SK-N-SH (cell line): ENCODE measurements at regions not wholly inside any gene's neighbourhood (a gene's known extent, or its start where the extent isn't known, plus 50 kb on each side); places are given as distances from the start of the nearest gene placed in this dataset.

Experiments
- CTCF ChIA-PET: fragments of 300-600, 350-600 bp; formaldehyde crosslinking; extraction: SDS; loops from one replicate; lab custom pipeline; 2021; lab: Yijun Ruan, JAX
- POLR2A ChIA-PET: fragments of 350-600 bp; sonication (Branson Sonifier 250); formaldehyde crosslinking; extraction: SDS; loops from one replicate; lab custom pipeline; 2020; ENCODE audit warnings: antibody characterized with exemption, inconsistent platforms; lab: Yijun Ruan, JAX
- DNase-seq: peaks from one replicate; pipeline ENCODE4 v3.0.0; 2012
- H2AFZ ChIP-seq: fragments of 200-600 bp; sonication (generic); 2 replicates; pipeline ENCODE4 v1.8.1; 2016; ENCODE audit warnings: antibody characterized with exemption, mild to moderate bottlenecking, low read depth
- H3F3A ChIP-seq: fragments of 200-600 bp; sonication (generic); replicated peaks from 2 replicates; pipeline ENCODE3; 2016; ENCODE audit warnings: antibody characterized with exemption, mild to moderate bottlenecking; ENCODE audit not compliant: insufficient read depth
- H3K27ac ChIP-seq, 2 experiments: fragments of 200-500 bp in 1 of 2; fragments of 200-600 bp in 1 of 2; sonication (Bioruptor generic) in 1 of 2; sonication (generic), shearing (Covaris generic) in 1 of 2; 2 replicates each; pipeline versions ENCODE4 v1.5.1 to v1.6.1; 2014 to 2016; ENCODE audit warnings: low read depth in 2 of 2, inconsistent platforms in 1 of 2, low read length in 1 of 2, mild to moderate bottlenecking in 1 of 2, mixed read lengths in 1 of 2
- H3K27me3 ChIP-seq: fragments of 200-600 bp; sonication (generic), shearing (Covaris generic); 2 replicates; pipeline ENCODE4 v1.6.1; 2016; ENCODE audit warnings: mixed run types; ENCODE audit not compliant: insufficient read depth
- H3K36me3 ChIP-seq, 2 experiments: fragments of 200-500 bp in 1 of 2; fragments of 200-600 bp in 1 of 2; sonication (Bioruptor generic) in 1 of 2; sonication (generic) in 1 of 2; replicated peaks in 1 of 2; 2 replicates each; pipeline versions ENCODE3 to v1.5.1; 2014 to 2016; ENCODE audit warnings: low read length in 1 of 2, mild to moderate bottlenecking in 1 of 2; ENCODE audit not compliant: insufficient read depth in 2 of 2, control insufficient read depth in 1 of 2
- H3K4me1 ChIP-seq, 2 experiments: fragments of 200-500 bp in 1 of 2; fragments of 200-600 bp in 1 of 2; sonication (Bioruptor generic) in 1 of 2; sonication (generic), shearing (Covaris generic) in 1 of 2; 2 replicates each; pipeline versions ENCODE4 v1.5.1 to v1.6.1; 2014 to 2016; ENCODE audit warnings: low read depth in 1 of 2, low read length in 1 of 2, mixed run types in 1 of 2; ENCODE audit not compliant: insufficient read depth in 2 of 2, control insufficient read depth in 1 of 2
- H3K4me2 ChIP-seq: fragments of 200-600 bp; sonication (generic), shearing (Covaris generic); 2 replicates; pipeline ENCODE4 v1.6.1; 2017; ENCODE audit warnings: mixed run types
- H3K4me3 ChIP-seq, 2 experiments: fragments of 200-500 bp in 1 of 2; fragments of 200-600 bp in 1 of 2; sonication (Bioruptor generic) in 1 of 2; sonication (generic), shearing (Covaris generic) in 1 of 2; 2 replicates each; pipeline versions ENCODE4 v1.5.1 to v1.8.1; 2014 to 2016; ENCODE audit warnings: low read depth in 2 of 2, inconsistent platforms in 1 of 2, low read length in 1 of 2, mild to moderate bottlenecking in 1 of 2, mixed read lengths in 1 of 2, moderate library complexity in 1 of 2
- H3K79me2 ChIP-seq: fragments of 200-600 bp; sonication (generic); 2 replicates; pipeline ENCODE4 v1.8.1; 2017; ENCODE audit warnings: mild to moderate bottlenecking; ENCODE audit not compliant: insufficient read depth
- H3K9ac ChIP-seq: fragments of 200-600 bp; sonication (generic); 2 replicates; pipeline ENCODE4 v1.6.1; 2017; ENCODE audit warnings: mixed run types
- H3K9me2 ChIP-seq: fragments of 200-600 bp; sonication (generic); 2 replicates; pipeline ENCODE4 v1.6.1; 2017; ENCODE audit warnings: mixed run types
- H3K9me3 ChIP-seq: fragments of 200-600 bp; sonication (generic); 2 replicates; pipeline ENCODE4 v1.6.1; 2017; ENCODE audit warnings: mixed run types, mild to moderate bottlenecking, moderate library complexity
- H4K20me1 ChIP-seq: fragments of 200-600 bp; sonication (generic); 2 replicates; pipeline ENCODE4 v1.6.1; 2017; ENCODE audit warnings: mild to moderate bottlenecking, mixed run types; ENCODE audit not compliant: insufficient read depth
- CHD2 ChIP-seq: fragments of 150-350 bp; IDR thresholded peaks from 2 replicates; pipeline ENCODE4 v1.6.1; 2018; ENCODE audit warnings: low read length; ENCODE audit not compliant: partially characterized antibody
- ELF1 ChIP-seq: IDR thresholded peaks from 2 replicates; pipeline ENCODE4 v1.4.0; 2012
- EP300 ChIP-seq, 2 experiments: IDR thresholded peaks; 2 replicates each; pipeline versions ENCODE4 v1.4.0 to v1.6.1; 2012; ENCODE audit warnings: borderline replicate concordance in 1 of 2, low read depth in 1 of 2, low read length in 1 of 2
- FOXJ3 ChIP-seq: sonication (generic); formaldehyde crosslinking; IDR thresholded peaks from 2 replicates; pipeline ENCODE4 v1.5.1; 2020; ENCODE audit warnings: mild to moderate bottlenecking, missing genetic modification reagents
- FOXM1 ChIP-seq: IDR thresholded peaks from 2 replicates; pipeline ENCODE4 v1.4.0; 2012; ENCODE audit warnings: low read depth, mild to moderate bottlenecking
- GABPA ChIP-seq: IDR thresholded peaks from 2 replicates; pipeline ENCODE4 v1.4.0; 2012; ENCODE audit warnings: low read depth, mild to moderate bottlenecking
- GATA2 ChIP-seq: sonication (generic); formaldehyde crosslinking; IDR thresholded peaks from 2 replicates; pipeline ENCODE4 v1.5.0; 2020; ENCODE audit warnings: mild to moderate bottlenecking, missing genetic modification reagents
- IRF3 ChIP-seq: fragments of 150-350 bp; IDR thresholded peaks from 2 replicates; pipeline ENCODE4 v1.6.1; 2016; ENCODE audit warnings: mild to moderate bottlenecking, low read depth, low read length
- JUND ChIP-seq: IDR thresholded peaks from 2 replicates; pipeline ENCODE4 v1.4.0; 2012
- MEF2A ChIP-seq: IDR thresholded peaks from 2 replicates; pipeline ENCODE4 v1.4.0; 2012; ENCODE audit warnings: low read depth, borderline replicate concordance
- MXI1 ChIP-seq: IDR thresholded peaks from 2 replicates; pipeline ENCODE4 v1.6.1; 2012; ENCODE audit warnings: mild to moderate bottlenecking, low read depth, low read length, improper control_type of control experiment
- NFIC ChIP-seq: IDR thresholded peaks from 2 replicates; pipeline ENCODE4 v1.4.0; 2012; ENCODE audit warnings: borderline replicate concordance
- PBX3 ChIP-seq: IDR thresholded peaks from 2 replicates; pipeline ENCODE4; 2012
- POLR2AphosphoS5 ChIP-seq: IDR thresholded peaks from 2 replicates; pipeline ENCODE4 v1.6.1; 2012; ENCODE audit warnings: low read depth, low read length
- RAD21 ChIP-seq: IDR thresholded peaks from 2 replicates; pipeline ENCODE4 v1.6.1; 2012; ENCODE audit warnings: mild to moderate bottlenecking, low read length
- RFX5 ChIP-seq: IDR thresholded peaks from 2 replicates; pipeline ENCODE4 v1.6.1; 2012; ENCODE audit warnings: mild to moderate bottlenecking, improper control_type of control experiment, low read length
- RXRA ChIP-seq: IDR thresholded peaks from 2 replicates; pipeline ENCODE4 v1.4.0; 2012; ENCODE audit warnings: low read depth, mild to moderate bottlenecking, borderline replicate concordance
- SIN3A ChIP-seq: IDR thresholded peaks from 2 replicates; pipeline ENCODE4 v1.6.1; 2012; ENCODE audit warnings: low read depth, mild to moderate bottlenecking, low read length, moderate library complexity, borderline replicate concordance
- TAF1 ChIP-seq: IDR thresholded peaks from 2 replicates; pipeline ENCODE4 v1.6.1; 2012; ENCODE audit warnings: low read depth, mild to moderate bottlenecking, low read length, moderate library complexity, borderline replicate concordance
- USF2 ChIP-seq: fragments of 150-350 bp; IDR thresholded peaks from 2 replicates; pipeline ENCODE4 v1.6.1; 2017; ENCODE audit warnings: antibody characterized with exemption, low read length, low read depth, borderline replicate concordance
- YY1 ChIP-seq: IDR thresholded peaks from 2 replicates; pipeline ENCODE4 v1.4.0; 2012; ENCODE audit warnings: low read depth, mild to moderate bottlenecking
- WGBS: methylation state at CpG from one replicate; pipeline ENCODE4 v1.1.6; 2017; ENCODE audit warnings: low lambda C conversion rate; 5-methylcytosine and 5-hydroxymethylcytosine counted together

- no peaks in the 10 kb centered on the region for H3K9me3 ChIP-seq
- no peak overlapping the region for H2AFZ ChIP-seq
- H3F3A ChIP-seq = no peaks in the 10 kb centered on the region
- 83% methylated on average over 18 of the region's 33 CpGs for WGBS
- peaks cover 0 to 9% of the 10 kb centered on the region in 2 experiments; a peak in 1 of 4 replicates for H3K4me1 ChIP-seq
- no peak overlapping the region for H3K4me3 ChIP-seq
- no peaks in the 10 kb centered on the region for H4K20me1 ChIP-seq
- ChIA-PET POLR2A (interaction anchor here (0.6 kb wide), 2 partner anchors 20 to 190 kb away, joined by 3 to 4 read pairs; no protein-coding TSS in a partner anchor), CTCF (interaction anchor here (0.8 to 6.9 kb wide), 4 partner anchors 10 to 117 kb away, joined by 3 to 63 read pairs (median 5); no protein-coding TSS in a partner anchor)
- no peak overlapping the region for H3K27ac ChIP-seq
- H3K9me2 ChIP-seq = no peaks in the 10 kb centered on the region
- H3K27me3 ChIP-seq = no peaks in the 10 kb centered on the region
- no peaks in the 10 kb centered on the region for H3K36me3 ChIP-seq
- DNase-seq = no peak
- TF ChIP-seq RAD21 (no peak), EP300 (IDR thresholded peaks at IDR 0.05; ENCODE audit: borderline replicate concordance in 1 of 2, low read depth in 1 of 2, low read length in 1 of 2) (no peak), JUND (no peak), GATA2 (CRISPR knock-in tag) (no peak), USF2 (no peak), ELF1 (no peak), GABPA (no peak), CHD2 (no peak), IRF3 (no peak), FOXM1 (no peak), PBX3 (no peak)
- TF ChIP-seq, all 33 proteins: peak for 0
- H3K9ac ChIP-seq = no peak overlapping the region
- H3K4me2 ChIP-seq = no peak overlapping the region
- no peaks in the 10 kb centered on the region for H3K79me2 ChIP-seq
Observed at GRCh38 chr9:136603901-136604814, 58.3 kb upstream of the NOTCH1 start.

- Histone ChIP-seq H3K27ac (no peak overlapping the region), H3K4me1 (peaks cover 0 to 9% of the 10 kb centered on the region in 2 experiments; a peak in 1 of 4 replicates), H4K20me1 (no peaks in the 10 kb centered on the region), H3K9ac (no peak overlapping the region), H3K4me2 (no peak overlapping the region), H3K9me3 (no peaks in the 10 kb centered on the region), H3K9me2 (no peaks in the 10 kb centered on the region), H3F3A (no peaks in the 10 kb centered on the region), H3K79me2 (no peaks in the 10 kb centered on the region), H3K36me3 (no peaks in the 10 kb centered on the region), H3K4me3 (no peak overlapping the region), H2AFZ (no peak overlapping the region), H3K27me3 (no peaks in the 10 kb centered on the region)
- no peak for TF ChIP-seq NFIC
- no peak for TF ChIP-seq TAF1
- TF ChIP-seq JUND = no peak
- no peak for TF ChIP-seq GABPA
- TF ChIP-seq YY1 = no peak
- no peak for TF ChIP-seq EP300 (IDR thresholded peaks at IDR 0.05; ENCODE audit: borderline replicate concordance in 1 of 2, low read depth in 1 of 2, low read length in 1 of 2)
- TF ChIP-seq RAD21 = no peak
- no peak for TF ChIP-seq ELF1
- TF ChIP-seq POLR2AphosphoS5 = no peak
- no peak for TF ChIP-seq RFX5
- no peak for TF ChIP-seq RXRA
- no peak for TF ChIP-seq FOXJ3
- no peak for TF ChIP-seq SIN3A
- no peak for TF ChIP-seq FOXM1
- no peak for TF ChIP-seq MXI1
- no peak for TF ChIP-seq MEF2A
- WGBS = 82% methylated on average over 9 of the region's 12 CpGs
- DNase-seq = no peak
- POLR2A ChIA-PET = no interaction called here
- CTCF ChIA-PET = interaction anchor here (1.4 kb wide), 1 partner anchor 115 kb away, joined by 5 read pairs; no protein-coding TSS in a partner anchor
Observed at GRCh38 chr9:136603216-136603615, 57.4 kb upstream of the NOTCH1 start.
